NOMO-1 treated with DMSO at 0.1 percent for 48 hours (cell line): ENCODE measurements at regions not wholly inside any gene's neighbourhood (a gene's known extent, or its start where the extent isn't known, plus 50 kb on each side); places are given as distances from the start of the nearest gene placed in this dataset.

Source experiments
- DNase-seq: peaks from one replicate; lab custom pipeline; 2025; ENCODE audit not compliant: unreplicated experiment; lab: John Stamatoyannopoulos, UW

DNA sequence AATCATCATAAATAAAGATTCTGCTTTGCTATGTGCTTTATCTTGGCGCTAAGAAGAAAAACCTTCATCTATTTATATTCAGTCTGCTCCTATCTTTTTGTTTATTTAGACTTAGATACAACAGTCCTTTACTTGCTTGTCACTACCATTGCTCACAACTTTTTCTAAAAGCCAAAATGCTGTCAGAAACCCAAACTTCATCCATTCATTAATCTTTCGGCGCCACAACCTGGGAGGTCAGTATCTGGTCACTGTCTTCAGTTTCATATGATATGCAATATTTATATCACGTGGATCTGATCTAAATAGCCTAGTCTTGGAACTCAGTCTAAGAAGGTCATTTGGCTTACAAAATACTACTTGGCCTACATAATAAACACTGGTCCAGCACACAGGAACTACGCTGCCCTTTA is 159.3 kb upstream of the TARS1 start:
- DNase-seq: no peak

DNA sequence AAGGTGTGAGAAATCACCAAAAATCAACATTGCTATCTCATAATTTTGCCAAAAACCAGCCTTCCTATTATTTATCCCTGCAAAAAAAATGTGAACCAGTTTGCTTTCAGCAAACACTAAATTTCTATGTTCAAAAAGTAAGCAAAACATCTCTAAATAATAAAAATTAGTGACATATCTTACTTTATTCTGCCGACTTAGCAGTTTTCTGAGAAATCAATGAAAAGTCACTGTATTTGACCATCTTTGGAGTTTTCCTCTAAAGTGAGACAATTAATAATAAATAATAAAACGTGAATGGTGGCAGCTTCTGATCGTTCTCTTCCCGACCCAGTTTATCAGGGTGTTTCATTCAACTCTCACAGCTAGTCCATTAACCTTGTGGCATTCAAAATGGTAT is 158.6 kb upstream of the TARS1 start:
- no peak for DNase-seq

DNA sequence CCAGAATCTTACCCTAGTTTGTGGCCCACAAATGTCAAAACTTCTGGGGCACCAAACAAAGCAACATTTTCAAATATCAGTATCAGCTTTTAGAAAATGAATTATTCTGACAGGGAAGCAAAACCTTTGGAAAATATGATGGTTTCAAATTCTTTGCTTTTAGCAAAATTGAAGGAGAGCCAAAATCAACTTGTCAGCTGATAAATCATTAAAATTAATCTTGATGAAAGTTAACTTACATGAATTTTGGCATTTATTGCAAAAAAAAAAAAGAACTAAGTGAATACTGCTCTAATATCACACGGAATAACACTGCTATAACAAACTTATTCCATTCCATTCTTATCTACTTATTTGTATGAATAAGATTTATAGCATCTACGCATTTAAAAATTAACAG is 158.1 kb upstream of the TARS1 start:
- DNase-seq: no peak

DNA sequence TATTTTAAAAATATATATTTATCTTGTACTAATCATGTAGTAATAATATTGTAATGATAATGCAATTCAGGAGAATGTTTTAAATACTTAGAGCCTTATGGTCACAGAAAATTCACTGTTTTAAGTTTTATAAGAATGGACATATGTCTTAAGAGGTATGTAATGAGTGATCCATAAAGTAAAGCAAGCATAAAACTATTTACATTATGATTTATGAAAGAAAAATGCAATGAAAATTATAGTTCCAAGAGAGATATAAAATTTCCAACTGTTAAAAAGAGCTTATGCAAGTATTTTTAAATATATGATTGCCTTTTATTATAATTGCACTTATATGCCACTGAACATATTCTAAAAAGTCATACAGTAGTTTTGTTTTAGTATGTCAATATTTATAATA is 157.5 kb upstream of the TARS1 start:
- DNase-seq: no peak

DNA sequence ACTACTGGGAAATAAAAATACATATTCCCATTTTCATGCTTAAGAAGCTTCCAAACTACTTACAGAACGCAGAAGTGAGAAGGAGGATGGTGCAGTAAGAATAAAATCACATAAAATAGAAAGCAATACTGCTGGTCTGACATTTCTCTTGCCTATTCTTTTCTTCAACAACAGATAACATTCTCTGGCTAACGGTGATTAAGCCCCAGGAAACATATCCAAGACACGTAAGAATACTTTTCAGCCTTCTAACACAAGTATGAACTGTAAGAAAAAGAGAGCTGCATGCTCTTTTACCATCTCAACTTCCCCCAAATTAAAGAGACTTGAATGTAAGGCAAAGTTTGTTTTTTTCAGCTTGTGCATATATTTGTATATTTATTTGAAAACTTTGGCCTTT is 156.1 kb upstream of the TARS1 start:
- DNase-seq: no peak

DNA sequence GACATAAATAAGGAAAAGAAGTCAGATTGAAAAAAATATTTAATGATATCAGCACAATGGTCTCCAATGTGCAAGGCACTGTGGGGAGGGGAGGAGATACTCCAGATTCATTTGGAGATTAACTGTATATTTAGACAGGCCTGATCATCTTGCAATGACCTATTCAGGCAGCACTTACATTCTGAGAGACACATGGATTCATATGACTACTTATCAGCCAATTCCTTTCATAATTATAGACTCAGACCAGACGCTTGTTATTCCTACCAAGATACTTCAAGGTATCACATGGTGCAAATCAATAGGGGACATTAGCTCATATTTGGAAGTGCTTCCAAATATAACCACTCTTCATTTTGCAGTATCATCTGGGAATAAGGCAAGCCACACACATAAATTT is 153.5 kb upstream of the TARS1 start:
- no peak for DNase-seq

DNA sequence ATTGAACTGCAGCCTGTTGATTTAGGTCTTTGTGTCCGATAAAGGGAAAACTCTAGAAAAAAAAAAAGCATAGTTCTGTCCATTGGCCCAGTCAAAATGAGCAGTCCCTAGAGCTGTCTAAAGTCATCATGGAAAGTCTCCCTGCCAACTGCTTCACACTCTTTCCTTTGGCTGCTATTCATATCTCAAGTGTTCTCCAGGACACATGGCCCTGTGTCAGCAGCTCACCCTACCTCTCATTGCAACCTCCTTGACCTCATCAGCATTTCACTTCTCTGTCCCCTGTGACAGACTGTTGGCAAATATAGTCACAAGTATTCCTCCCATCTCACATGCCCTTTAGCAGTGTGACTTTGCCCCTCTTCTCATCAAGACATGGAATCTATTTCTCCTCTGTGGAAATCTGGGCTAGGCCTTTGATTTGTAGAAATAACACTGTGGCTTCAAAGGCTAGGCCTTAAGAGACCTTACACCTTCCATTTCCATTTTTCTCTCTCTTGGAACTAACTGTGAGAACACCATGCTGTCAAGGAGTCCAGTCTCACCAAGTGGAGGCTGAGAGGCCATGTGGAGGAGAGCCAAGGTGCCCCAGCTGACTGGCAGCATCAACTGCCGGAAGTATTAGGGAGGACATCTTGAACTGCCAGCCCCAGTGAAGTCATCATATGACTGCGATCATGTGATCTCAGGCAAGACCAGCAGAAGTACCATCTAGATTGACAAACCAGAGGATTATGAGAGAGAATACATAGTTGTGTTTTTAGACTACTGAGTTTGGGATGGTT is 149.4 kb upstream of the TARS1 start:
- no peak for DNase-seq

DNA sequence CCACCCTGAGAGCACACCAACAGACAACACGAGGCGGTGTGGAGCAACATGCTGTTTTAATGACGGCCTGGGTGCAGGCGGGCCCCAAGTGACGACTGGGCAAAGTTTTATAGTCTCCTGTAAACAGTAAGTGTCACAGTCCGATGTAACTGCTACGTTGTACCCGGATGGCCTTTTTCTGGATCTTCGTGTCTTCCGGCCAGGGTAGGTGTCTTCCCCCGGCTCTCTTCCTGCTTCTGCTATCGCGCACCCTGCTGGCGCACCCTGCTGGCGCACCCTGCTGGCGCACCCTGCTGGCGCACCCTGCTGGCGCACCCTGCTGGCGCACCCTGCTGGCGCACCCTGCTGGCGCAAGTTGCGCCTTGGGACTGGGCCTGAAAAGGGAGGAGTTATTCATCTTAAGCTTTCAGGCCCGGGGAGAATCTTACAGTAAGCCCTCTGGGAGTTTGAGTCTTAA is 143.0 kb upstream of the TARS1 start:
- no peak for DNase-seq

DNA sequence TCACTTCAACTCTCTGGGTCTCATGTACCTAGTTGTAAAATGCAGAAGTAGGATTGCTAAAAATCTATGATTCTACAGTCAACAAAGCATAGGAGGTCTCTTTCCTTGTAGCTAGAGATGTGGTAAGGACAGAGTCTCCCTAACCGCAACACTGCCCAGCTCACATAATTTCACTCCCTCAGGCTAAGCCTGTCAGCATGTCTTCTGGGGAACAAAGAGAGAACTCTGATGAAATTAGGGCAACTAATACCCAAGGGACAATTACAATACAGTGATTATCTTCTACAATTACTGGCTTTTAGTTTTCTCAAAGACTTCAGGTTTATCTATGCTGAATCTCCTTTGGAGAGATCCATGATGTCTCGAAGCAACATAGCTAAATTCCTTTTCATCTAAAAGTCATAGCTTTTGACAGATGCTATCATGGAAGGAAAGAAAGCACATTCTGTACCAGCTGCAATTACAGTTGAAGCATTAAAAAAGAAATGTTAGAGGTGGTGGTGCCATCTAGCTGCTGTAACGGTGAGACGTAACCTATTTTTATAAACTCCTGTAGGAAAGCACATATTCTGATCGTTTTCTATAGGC is 141.1 kb upstream of the TARS1 start:
- peak; percentile 100 for DNase-seq

DNA sequence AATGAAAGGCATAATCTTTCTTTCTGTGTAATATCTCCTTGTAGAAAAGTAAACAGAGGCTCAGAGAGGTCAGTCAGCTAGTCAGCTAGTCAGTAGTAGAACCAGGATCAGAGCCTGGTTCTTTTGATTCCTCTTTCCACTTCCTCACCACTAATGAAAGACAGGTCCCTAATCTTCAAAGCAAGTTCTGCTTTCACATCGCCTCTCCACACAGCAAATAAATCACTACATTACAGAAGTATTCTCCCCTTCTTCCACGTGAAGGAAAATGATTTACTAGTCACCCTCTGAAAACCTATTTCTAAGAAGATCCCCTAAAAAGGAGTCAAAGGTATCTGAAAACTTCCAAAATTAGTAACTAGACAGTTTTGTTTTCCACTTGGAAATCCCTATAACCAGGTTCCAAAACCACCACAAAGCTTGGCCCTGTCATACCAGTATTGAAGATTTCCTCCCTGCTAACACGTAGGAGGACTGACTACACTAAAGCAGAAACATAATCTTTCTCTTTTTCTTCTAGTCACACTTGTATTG is 140.5 kb upstream of the TARS1 start:
- DNase-seq: peak; percentile 100

DNA sequence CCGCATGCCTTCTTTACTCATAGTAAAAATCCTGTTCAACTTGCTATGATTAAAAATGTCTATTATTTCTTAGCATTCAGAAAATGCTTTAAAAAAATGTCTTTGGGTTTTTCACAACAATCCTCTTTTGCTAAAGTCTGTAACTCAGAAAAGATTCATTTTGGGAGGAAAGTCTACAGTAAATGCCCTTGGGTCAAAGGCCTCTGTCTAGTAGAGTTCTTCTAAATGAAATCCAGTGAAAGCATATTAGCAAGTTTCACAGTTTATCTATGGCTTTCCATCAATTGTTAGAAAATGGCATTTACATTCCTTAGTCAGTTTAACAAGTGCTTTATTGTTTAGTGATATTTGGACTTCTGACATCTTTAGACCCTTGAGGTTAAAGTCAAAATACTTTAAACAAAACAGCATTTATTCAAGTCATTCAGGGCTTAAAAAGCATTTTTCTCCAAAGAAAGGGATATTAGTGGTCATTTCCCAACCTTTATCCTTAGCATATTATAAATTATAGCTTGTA is 137.1 kb upstream of the TARS1 start:
- DNase-seq: no peak

DNA sequence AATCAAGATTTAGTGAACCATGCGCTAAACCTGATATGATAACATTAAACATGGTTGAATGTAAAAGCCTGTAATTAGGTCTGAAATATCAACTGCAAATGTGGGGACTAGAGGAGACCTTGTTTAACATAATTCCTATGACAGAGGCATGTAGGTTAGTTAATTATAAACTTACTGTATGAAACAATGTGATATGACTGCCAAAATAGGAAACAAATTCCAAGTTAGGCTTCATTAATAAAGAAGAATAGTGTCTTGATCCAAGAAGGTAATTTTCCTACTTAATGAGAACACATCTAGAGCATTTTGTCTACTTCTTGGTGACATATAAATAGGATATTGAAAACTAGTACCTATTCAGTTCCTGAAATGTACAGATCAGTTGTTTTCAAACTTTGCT is 136.2 kb upstream of the TARS1 start:
- no peak for DNase-seq

DNA sequence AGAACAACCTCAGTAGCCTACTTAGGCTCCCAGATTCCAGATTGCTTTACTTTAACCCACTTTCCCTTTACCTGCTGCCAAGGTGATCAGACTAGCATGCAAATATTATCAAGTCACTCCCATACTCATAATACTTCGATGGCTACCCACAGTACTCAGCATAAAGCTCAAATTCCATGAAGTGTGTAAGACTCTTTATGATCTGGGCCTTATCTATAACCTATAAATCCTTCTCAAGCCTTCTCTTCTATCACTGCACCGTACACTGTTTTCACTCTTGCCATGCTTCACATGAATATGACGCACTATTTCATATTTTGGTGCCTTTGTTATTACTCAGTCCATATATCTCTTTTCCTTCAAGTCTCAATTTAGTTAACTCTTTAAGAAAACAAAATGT is 135.2 kb upstream of the TARS1 start:
- no peak for DNase-seq

DNA sequence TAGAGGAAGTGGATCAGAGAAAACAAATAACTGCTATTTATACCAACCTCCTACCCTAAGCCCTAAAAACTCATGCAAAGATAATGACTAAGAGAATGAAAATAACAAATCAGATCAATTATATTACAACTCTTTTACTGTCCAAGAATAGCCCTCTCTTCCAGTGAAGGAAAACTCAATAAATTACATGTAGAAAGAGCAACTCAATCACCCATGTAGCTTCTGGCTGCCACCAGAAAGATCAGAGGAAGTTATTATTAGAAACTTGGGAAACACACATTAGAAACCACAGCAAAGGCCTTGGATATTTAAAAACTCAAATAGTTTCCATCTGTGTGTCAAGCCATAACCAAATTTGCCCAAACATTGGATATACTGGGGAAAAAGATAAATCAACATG is 134.0 kb upstream of the TARS1 start:
- DNase-seq: peak; percentile 73

DNA sequence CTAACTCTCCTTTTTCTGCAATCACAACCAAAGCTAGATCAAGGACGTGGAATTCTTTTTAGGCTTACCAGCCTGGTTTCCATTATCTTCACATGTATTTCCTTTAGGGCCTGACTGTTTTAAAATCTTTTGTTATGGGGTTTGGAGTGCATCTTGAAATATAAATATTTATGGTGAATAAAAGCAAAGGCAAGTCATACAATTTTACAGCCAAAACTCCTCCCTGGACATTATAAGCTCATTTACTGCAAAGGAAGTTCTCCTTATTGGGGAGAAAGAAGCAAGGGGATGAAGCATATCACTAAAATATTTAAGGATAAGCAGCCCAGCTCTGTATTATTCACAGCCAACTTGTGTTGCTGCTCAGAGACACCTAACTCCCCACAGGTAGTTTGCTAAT is 132.2 kb upstream of the TARS1 start:
- DNase-seq: no peak

DNA sequence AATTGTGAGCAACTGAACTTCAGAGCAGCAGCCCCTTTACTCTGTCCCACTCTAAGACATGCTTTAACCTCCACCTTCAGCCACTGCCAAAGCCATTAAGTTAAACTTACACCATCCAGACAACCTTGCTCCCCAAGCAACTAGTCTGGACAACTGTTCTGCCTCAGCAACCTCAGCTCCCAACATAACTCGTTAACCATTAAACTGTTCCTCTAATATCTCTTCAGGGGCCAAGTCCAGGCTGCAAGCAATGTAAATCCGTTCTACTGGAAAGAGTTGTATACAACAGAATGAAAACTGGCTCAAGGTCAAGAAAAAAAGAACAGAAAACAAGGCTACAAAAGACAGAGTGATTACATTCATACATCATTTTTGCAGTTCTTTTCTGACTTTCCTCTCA is 131.7 kb upstream of the TARS1 start:
- DNase-seq: no peak

DNA sequence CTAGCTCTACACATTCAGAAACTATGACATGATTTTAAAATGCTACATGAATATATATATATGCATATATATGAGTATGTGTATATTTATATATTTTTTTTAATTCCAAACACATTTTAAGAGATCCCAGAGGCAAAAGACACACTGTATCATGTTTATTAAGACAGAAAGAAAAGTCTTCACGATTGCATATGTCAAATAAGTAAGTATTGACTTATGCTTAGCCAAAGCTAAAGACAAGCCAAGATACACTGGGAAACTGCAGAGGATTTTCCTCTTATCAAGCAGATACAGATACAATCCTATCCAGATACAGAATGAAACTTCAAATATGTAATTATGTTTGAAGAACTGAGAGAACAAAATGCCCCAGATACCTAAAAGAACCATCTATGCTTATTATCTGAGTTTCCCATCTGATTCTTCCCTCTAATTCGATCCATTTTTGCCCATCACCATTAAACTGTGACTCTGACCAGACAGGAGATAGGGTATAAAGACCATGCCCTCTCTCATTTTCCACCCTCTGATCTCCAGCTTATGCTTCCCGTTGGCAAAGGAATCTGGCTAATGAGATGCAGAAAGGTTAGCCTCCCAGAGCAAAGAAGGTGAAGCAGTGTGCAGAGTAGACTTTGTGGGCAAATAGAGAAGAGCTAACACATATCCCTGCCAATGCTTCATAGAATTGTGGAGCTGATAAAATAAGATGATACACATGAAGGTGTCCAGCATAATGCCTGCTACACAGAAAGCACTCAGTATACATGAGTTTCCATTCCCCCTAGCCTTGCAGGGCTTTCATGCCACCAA is 131.0 kb upstream of the TARS1 start:
- no peak for DNase-seq

DNA sequence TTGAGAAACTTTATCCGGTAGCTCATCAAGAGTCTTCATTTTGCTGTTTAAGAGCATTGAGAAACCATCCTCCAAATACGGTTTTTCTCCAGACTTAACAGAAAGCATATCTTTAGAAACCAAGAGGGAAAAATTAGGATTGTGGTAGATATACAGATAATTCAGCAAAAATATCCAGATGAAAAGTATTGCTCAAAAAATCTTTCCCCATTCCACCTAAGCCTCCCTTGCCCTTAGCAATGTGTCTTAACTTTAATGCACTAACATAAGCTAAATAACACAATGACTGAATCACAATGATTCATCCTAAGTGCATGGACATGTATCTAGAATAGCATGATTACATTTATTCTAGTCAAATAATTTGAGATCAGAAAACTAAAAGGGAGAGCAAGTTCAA is 130.3 kb upstream of the TARS1 start:
- DNase-seq: no peak

DNA sequence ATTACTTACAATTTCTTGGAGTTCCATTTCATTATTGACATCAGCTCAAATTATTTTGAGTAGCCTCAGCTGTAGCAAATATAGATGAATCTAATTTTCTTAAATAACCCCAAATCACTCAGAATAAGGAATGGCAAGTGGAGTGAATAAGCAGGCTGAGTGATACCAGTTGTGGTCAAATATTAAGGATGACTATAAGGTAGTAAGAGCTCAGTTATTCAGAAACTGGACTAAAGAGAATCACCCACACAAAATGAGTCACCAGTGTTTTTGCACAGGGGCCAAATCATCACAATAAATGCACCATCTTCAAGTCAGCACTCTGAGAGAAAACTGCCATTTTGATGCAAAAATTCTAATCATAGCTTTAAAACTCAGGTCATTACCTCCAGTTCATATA is 128.9 kb upstream of the TARS1 start:
- DNase-seq: no peak

DNA sequence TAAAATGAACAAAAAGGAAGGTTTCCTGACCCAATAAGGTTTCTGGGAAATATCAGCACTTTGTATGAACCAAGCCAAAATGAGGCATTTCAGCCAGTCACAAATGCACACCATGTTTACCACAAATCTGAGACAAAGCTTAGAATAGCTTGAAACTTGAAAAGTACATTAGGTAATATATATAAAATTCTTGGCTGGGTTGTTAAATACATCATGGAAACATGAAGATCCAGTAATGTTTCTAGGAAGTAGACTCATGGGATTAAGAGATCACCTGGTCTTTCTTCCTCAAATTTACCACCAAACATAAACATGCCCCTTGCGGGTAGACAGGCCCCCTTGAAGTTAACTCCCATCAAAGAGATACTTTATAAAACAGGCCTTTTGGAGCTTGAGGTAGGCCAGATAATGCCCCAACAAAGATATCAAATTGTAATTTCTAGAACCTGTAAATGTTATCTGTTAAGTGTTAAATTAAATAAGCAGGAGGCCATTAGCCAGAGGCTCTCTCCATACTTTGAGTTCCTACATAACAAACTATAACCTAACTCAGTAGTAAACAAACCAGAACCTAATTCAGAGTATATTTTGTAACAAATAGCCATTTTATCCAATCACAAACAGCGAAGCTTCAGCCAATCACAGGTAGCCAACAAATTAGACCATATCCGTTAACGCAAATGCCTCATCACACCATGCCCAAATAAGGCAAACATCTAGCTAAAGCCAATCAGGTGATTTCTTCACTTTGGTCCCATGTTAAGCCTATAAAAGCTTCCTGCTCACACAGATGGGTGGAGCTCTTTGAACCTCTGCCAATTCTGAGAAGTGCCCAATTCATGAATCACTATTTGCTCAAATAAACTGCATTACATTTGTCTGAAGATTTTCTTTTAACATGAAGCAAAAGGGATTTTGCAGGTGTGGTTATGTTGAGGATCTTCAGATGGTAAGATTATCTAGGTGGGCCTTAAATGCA is 127.9 kb upstream of the TARS1 start:
- DNase-seq: no peak
